Heart right ventricle (tissue), 16 donors: ENCODE measurements at regions not wholly inside any gene's neighbourhood (a gene's known extent, or its start where the extent isn't known, plus 50 kb on each side); places are given as distances from the start of the nearest gene placed in this dataset.

Experiments used
- ATAC-seq, 8 donors: fragments of 200-7000 bp; cut with Tn5 transposase; one replicate each; pipeline ENCODE4 v1.9.1; 2020; ENCODE audit warnings: mild to moderate bottlenecking in 8 of 8, moderate library complexity in 8 of 8, moderate number of reproducible peaks in 1 of 8
- DNase-seq, 2 donors: peaks; one replicate each; pipeline ENCODE4 v3.0.0-alpha.2; 2020
- H3K27ac ChIP-seq, 10 donors: fragments of 200-600 bp; sonication (generic) in 2 of 10; one replicate each; pipeline versions ENCODE4 v1.5.0 to v1.8.0; 2020 to 2022; ENCODE audit warnings: mild to moderate bottlenecking in 3 of 10
- H3K27me3 ChIP-seq, 7 donors: fragments of 200-600 bp; one replicate each; pipeline ENCODE4 v1.8.0; 2021 to 2022; ENCODE audit warnings: mild to moderate bottlenecking in 2 of 7
- H3K36me3 ChIP-seq, 9 donors: fragments of 200-600 bp; sonication (generic) in 1 of 9; one replicate each; pipeline versions ENCODE4 v1.5.0 to v1.8.0; 2020 to 2022; ENCODE audit warnings: mild to moderate bottlenecking in 2 of 9
- H3K4me1 ChIP-seq, 9 donors: fragments of 200-600 bp; sonication (generic) in 1 of 9; one replicate each; pipeline versions ENCODE4 v1.5.0 to v1.8.0; 2020 to 2022; ENCODE audit warnings: mild to moderate bottlenecking in 4 of 9
- H3K4me3 ChIP-seq, 10 donors: fragments of 200-600 bp; sonication (generic) in 2 of 10; one replicate each; pipeline versions ENCODE4 v1.5.0 to v1.8.0; 2020 to 2022; ENCODE audit warnings: mild to moderate bottlenecking in 7 of 10, moderate library complexity in 2 of 10
- H3K9me3 ChIP-seq, 11 donors: fragments of 200-600 bp in 10 of 11; sonication (generic) in 2 of 11; one replicate each; pipeline versions ENCODE4 v1.5.0 to v1.8.0; 2013 to 2022; ENCODE audit warnings: mild to moderate bottlenecking in 2 of 11, control low read depth in 1 of 11, moderate library complexity in 1 of 11
- CTCF ChIP-seq, 9 donors: fragments of 200-600 bp; sonication (generic) in 2 of 9; IDR thresholded peaks; one replicate each; pipeline versions ENCODE4 v1.5.0 to v1.8.0; 2021 to 2022; ENCODE audit warnings: antibody characterized with exemption in 9 of 9, mild to moderate bottlenecking in 5 of 9, moderate library complexity in 1 of 9
- WGBS, 2 donors: extraction: QIAGEN DNeasy Blood & Tissue Kit; methylation state at CpG; one replicate each; pipeline ENCODE4 v1.1.7; 2013; ENCODE audit warnings: inconsistent platforms in 1 of 2; 5-methylcytosine and 5-hydroxymethylcytosine counted together
- intact Hi-C, 10 donors: fragments of 100-400 bp; cut with DNase I; formaldehyde crosslinking; loops; one replicate each; pipeline versions ENCODE4 v1.11.1 to v1.14.2; 2022
- donor health status: Arrhythmogenic right ventricular cardiomyopathy.
- donor health status: ischemic (EF 13 %, LVEDD 7.1; RV severe dilation, severe dysfunction).
- donor health status: healthy with polysubstance abuse.
- donor health status: DM: no; HTN: yes; CAD: no.
- donor health status: DM: no; HTN: no; CAD: no.
- donor health status: ischemic (EF 25% LVEDD 6.9; RV normal size, moderate dysfunction).
- donor health status: ischemic (EF 25% LVEDD 5.7; RV mildly dilated, moderate dysfunction).
- donor health status: healthy.
- donor health status: DM: yes; HTN: yes; CAD: no.
- donor health status: Ischemic cardiomyopathy.
- donor health status: ischemic (EF 35%, LVEDD 5.7; RV mildly dilated, moderate dysfunction).
- donor health status: nonischemic (EF 11% LVEDD 7.7; RV severe dilation, severe dysfunction).
- donor health status: DM: yes; HTN: yes; CAD: no.
- donor health status: PGD.
- donor health status: ischemic (EF 29% LVEDD 5.4; RV normal size, mild dysfunction).
- donor health status: nonischemic (EF 23%, LVEDD 6.1; RV moderate dilation, normal function).

- Histone ChIP-seq H3K36me3 (no peaks in the 10 kb centered on the region), H3K4me3 (no peak overlapping the region), H3K9me3 (no peaks in the 10 kb centered on the region), H3K27me3 (no peaks in the 10 kb centered on the region), H3K4me1 (peaks cover 0 to 34% (median 14%) of the 10 kb centered on the region in 9 donors), H3K27ac (no peak overlapping the region)
- intact Hi-C loops, result no loop called here
- WGBS, 2 donors, result 62 to 73% methylated on average over 9 of the region's 9 CpGs
- ATAC-seq (no peak), DNase-seq (no peak)
- TF ChIP-seq CTCF (IDR thresholded peaks at IDR 0.05), result no peak
Observed at GRCh38 chr15:62850318-62850717, 192.2 kb upstream of the TPM1 start.

- ATAC-seq (no peak), DNase-seq (no peak)
- no peaks in the 10 kb centered on the region for H3K36me3 ChIP-seq
- no peaks in the 10 kb centered on the region for H3K9me3 ChIP-seq
- H3K4me3 ChIP-seq, result no peak overlapping the region
- no peak for TF ChIP-seq CTCF (IDR thresholded peaks at IDR 0.05)
- peaks cover 0 to 29% (median 13%) of the 10 kb centered on the region in 9 donors for H3K4me1 ChIP-seq
- no peak overlapping the region for H3K27ac ChIP-seq
- intact Hi-C loops, result no loop called here
- 83% methylated on average over 9 of the region's 9 CpGs for WGBS, 2 donors
- no peaks in the 10 kb centered on the region for H3K27me3 ChIP-seq
Observed at GRCh38 chr15:62850791-62851291, 191.7 kb upstream of the TPM1 start.

- no peak overlapping the region for H3K27ac ChIP-seq
- no peak overlapping the region for H3K4me3 ChIP-seq
- no peaks in the 10 kb centered on the region for H3K9me3 ChIP-seq
- TF ChIP-seq CTCF (IDR thresholded peaks at IDR 0.05), result no peak
- H3K4me1 ChIP-seq, result peaks cover 0 to 19% (median 10%) of the 10 kb centered on the region in 9 donors
- H3K27me3 ChIP-seq, result no peaks in the 10 kb centered on the region
- intact Hi-C loops, result no loop called here
- WGBS, 2 donors, result 78 to 79% methylated on average over 5 of the region's 5 CpGs
- DNase-seq, result no peak
- ATAC-seq, result no peak
- H3K36me3 ChIP-seq, result no peaks in the 10 kb centered on the region
Observed at GRCh38 chr15:62853114-62853840, 189.3 kb upstream of the TPM1 start.

- Histone ChIP-seq H3K4me3 (no peak overlapping the region), H3K36me3 (no peaks in the 10 kb centered on the region), H3K9me3 (no peaks in the 10 kb centered on the region), H3K27ac (no peak overlapping the region), H3K4me1 (peaks cover 0 to 13% (median 5%) of the 10 kb centered on the region in 9 donors), H3K27me3 (no peaks in the 10 kb centered on the region)
- no peak for TF ChIP-seq CTCF (IDR thresholded peaks at IDR 0.05)
- ATAC-seq, result no peak
- WGBS, 2 donors, result 67 to 80% methylated on average over 6 of the region's 6 CpGs
- intact Hi-C loops, result no loop called here
- DNase-seq, result no peak
Observed at GRCh38 chr15:62853841-62854225, 188.7 kb upstream of the TPM1 start.
